ENCODE measurements at regions not wholly inside any gene's neighbourhood (a gene's known extent, or its start where the extent isn't known, plus 50 kb on each side); places are given as distances from the start of the nearest gene placed in this dataset.
"Not testable (repeated sequence)": the region's sequence is repeated elsewhere in the genome, so short reads cannot be mapped to it uniquely, and the experiment has no call there.

- no peak for FAIRE-seq
- DNase-seq (ENCODE audit: insufficient read length), result no peak
- TF ChIP-seq TAF1 (IDR thresholded peaks at IDR 0.05; ENCODE audit: borderline replicate concordance, low read depth, low read length) (no peak), POLR2AphosphoS5 (IDR thresholded peaks at IDR 0.05; ENCODE audit: low read depth, low read length) (no peak), POLR2A (IDR thresholded peaks at IDR 0.05; ENCODE audit: low read depth, low read length) (no peak)
Measured at GRCh38 chr15:34493001-34493400, 55.4 kb upstream of the GOLGA8A start.

GRCh38 chr15:34491488-34491887 is 53.9 kb upstream of the GOLGA8A start:
- FAIRE-seq; DNase-seq (ENCODE audit: insufficient read length): not testable (repeated sequence)

GRCh38 chr15:34490417-34491193 is 53.0 kb upstream of the GOLGA8A start:
- DNase-seq (ENCODE audit: insufficient read length), result no peak
- no peak for TF ChIP-seq POLR2AphosphoS5 (IDR thresholded peaks at IDR 0.05; ENCODE audit: low read depth, low read length)
- TF ChIP-seq POLR2A (IDR thresholded peaks at IDR 0.05; ENCODE audit: low read depth, low read length), result no peak
- no peak for TF ChIP-seq TAF1 (IDR thresholded peaks at IDR 0.05; ENCODE audit: borderline replicate concordance, low read depth, low read length)
- FAIRE-seq, result no peak

- not testable (repeated sequence) for FAIRE-seq
Measured at GRCh38 chr15:34488973-34489959, 51.7 kb upstream of the GOLGA8A start.

More at GRCh38 chr15:34488973-34489959, 51.7 kb upstream of the GOLGA8A start:
- not testable (repeated sequence) for DNase-seq (ENCODE audit: insufficient read length)

All from GM12892 (cell line).